A549 (cell line): ENCODE measurements at regions not wholly inside any gene's neighbourhood (a gene's known extent, or its start where the extent isn't known, plus 50 kb on each side); places are given as distances from the start of the nearest gene placed in this dataset.

Experiments used
- NFE2L2 ChIP-seq: fragments of 150-350 bp; conservative IDR thresholded peaks from 2 replicates; pipeline ENCODE4 v1.6.1; 2014; ENCODE audit warnings: low read length
- POLR2A ChIP-seq: IDR thresholded peaks from 2 replicates; pipeline ENCODE4 v1.6.1; 2012; ENCODE audit warnings: mild to moderate bottlenecking, low read length
- RAD21 ChIP-seq, 2 experiments: fragments of >200 bp in 1 of 2; sonication (Bioruptor Twin) in 1 of 2; formaldehyde crosslinking in 1 of 2; IDR thresholded peaks in 1 of 2; conservative IDR thresholded peaks in 1 of 2; 2 replicates in 1 of 2; 3 replicates in 1 of 2; pipeline ENCODE4 v1.6.1; 2012 to 2018; ENCODE audit warnings: inconsistent platforms in 1 of 2
- RCOR1 ChIP-seq: fragments of 150-350 bp; IDR thresholded peaks from 2 replicates; pipeline ENCODE4 v1.6.1; 2014; ENCODE audit warnings: antibody characterized with exemption, low read length, low read depth
- RNF2 ChIP-seq: fragments of 200-600 bp; sonication (generic); IDR thresholded peaks from 2 replicates; pipeline ENCODE4 v1.6.1; 2016; ENCODE audit warnings: low read depth, mild to moderate bottlenecking, antibody characterized with exemption, moderate library complexity, borderline replicate concordance
- TFCP2L1 ChIP-seq: fragments of 250-450 bp; sonication (Bioruptor Pico); IDR thresholded peaks from 2 replicates; pipeline ENCODE4 v1.5.0; 2021; ENCODE audit warnings: mild to moderate bottlenecking
- TP53 ChIP-seq: fragments of 250-450 bp; sonication (Bioruptor Pico); IDR thresholded peaks from 2 replicates; pipeline ENCODE4 v1.5.0; 2021; ENCODE audit warnings: mild to moderate bottlenecking, moderate library complexity
- TF ChIP-seq, protein P1 (sequence below): fragments of 200-600 bp; sonication (generic); IDR thresholded peaks from 2 replicates; pipeline ENCODE4 v1.6.1; 2016; ENCODE audit warnings: antibody characterized with exemption, mild to moderate bottlenecking, moderate library complexity
- TF ChIP-seq, protein P2 (sequence below): fragments of >200 bp; sonication (Bioruptor Twin); formaldehyde crosslinking; IDR thresholded peaks from 3 replicates; pipeline ENCODE4 v1.5.1; 2016

DNA sequence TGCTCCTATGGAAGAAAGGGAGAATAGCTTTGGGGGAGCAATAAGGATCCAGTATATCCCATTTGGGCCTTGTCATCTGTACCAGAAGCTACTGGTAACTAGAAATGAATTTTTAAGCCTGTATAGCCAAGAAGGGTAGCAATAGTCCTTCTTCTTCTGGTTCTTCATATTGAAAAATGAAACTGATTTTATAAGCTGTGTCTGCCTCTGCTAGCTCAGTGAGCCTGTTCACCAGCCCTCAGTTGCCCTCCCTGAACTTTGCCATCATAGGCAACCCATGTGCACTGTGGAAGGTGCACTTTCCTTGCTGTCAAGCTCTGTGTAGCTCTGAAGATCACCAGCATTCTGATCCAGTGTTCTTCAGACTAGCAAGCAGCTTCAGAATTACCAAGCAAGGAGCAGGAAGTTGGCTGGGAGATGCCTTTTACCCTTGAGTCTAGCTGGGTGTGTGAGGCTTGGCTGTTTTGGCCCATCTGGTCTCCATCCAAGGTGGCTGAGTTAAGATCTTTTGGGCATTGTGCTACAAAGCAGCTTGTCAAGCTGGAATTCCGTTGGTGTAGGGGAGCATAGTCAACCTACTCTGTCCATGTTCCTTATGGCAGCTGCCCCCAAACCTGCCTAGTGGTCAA, 55.8 kb upstream of the MGAT5 start:
- TF ChIP-seq TP53 (CRISPR knock-in tag) (no peak), RCOR1 (no peak), NFE2L2 (no peak), POLR2A (no peak), RAD21 (conservative IDR thresholded peaks at IDR 0.05 in 1 of 2, IDR thresholded peaks at IDR 0.05 in 1 of 2) (no peak), TFCP2L1 (no peak), RNF2 (no peak)
- TF ChIP-seq, protein P1, sequence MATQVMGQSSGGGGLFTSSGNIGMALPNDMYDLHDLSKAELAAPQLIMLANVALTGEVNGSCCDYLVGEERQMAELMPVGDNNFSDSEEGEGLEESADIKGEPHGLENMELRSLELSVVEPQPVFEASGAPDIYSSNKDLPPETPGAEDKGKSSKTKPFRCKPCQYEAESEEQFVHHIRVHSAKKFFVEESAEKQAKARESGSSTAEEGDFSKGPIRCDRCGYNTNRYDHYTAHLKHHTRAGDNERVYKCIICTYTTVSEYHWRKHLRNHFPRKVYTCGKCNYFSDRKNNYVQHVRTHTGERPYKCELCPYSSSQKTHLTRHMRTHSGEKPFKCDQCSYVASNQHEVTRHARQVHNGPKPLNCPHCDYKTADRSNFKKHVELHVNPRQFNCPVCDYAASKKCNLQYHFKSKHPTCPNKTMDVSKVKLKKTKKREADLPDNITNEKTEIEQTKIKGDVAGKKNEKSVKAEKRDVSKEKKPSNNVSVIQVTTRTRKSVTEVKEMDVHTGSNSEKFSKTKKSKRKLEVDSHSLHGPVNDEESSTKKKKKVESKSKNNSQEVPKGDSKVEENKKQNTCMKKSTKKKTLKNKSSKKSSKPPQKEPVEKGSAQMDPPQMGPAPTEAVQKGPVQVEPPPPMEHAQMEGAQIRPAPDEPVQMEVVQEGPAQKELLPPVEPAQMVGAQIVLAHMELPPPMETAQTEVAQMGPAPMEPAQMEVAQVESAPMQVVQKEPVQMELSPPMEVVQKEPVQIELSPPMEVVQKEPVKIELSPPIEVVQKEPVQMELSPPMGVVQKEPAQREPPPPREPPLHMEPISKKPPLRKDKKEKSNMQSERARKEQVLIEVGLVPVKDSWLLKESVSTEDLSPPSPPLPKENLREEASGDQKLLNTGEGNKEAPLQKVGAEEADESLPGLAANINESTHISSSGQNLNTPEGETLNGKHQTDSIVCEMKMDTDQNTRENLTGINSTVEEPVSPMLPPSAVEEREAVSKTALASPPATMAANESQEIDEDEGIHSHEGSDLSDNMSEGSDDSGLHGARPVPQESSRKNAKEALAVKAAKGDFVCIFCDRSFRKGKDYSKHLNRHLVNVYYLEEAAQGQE: no peak
- TF ChIP-seq, protein P2, sequence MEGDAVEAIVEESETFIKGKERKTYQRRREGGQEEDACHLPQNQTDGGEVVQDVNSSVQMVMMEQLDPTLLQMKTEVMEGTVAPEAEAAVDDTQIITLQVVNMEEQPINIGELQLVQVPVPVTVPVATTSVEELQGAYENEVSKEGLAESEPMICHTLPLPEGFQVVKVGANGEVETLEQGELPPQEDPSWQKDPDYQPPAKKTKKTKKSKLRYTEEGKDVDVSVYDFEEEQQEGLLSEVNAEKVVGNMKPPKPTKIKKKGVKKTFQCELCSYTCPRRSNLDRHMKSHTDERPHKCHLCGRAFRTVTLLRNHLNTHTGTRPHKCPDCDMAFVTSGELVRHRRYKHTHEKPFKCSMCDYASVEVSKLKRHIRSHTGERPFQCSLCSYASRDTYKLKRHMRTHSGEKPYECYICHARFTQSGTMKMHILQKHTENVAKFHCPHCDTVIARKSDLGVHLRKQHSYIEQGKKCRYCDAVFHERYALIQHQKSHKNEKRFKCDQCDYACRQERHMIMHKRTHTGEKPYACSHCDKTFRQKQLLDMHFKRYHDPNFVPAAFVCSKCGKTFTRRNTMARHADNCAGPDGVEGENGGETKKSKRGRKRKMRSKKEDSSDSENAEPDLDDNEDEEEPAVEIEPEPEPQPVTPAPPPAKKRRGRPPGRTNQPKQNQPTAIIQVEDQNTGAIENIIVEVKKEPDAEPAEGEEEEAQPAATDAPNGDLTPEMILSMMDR: no peak
